ENCODE measurements at regions not wholly inside any gene's neighbourhood (a gene's known extent, or its start where the extent isn't known, plus 50 kb on each side); places are given as distances from the start of the nearest gene placed in this dataset.
"Not testable (repeated sequence)": the region's sequence is repeated elsewhere in the genome, so short reads cannot be mapped to it uniquely, and the experiment has no call there.

GRCh38 chr13:54268013-54268695, 1239.5 kb downstream of the OLFM4 start:
- DNase-seq, result not testable (repeated sequence)

- DNase-seq, result no peak
These were observed 1258.6 kb downstream of the OLFM4 start for GRCh38 chr13:54287062-54287764.

- DNase-seq, result peak; percentile 2
These were observed 1272.5 kb downstream of the OLFM4 start for GRCh38 chr13:54301085-54301484.

- DNase-seq, result no peak
These were observed 1276.8 kb downstream of the OLFM4 start for GRCh38 chr13:54305377-54305776.

- no peak for DNase-seq
These were observed 1284.3 kb downstream of the OLFM4 start for GRCh38 chr13:54312885-54313284.

- no peak for DNase-seq
These were observed 1289.1 kb downstream of the OLFM4 start for GRCh38 chr13:54317722-54318121.

- DNase-seq, result no peak
These were observed 1308.9 kb downstream of the OLFM4 start for GRCh38 chr13:54337540-54337939.

- no peak for DNase-seq
These were observed 1318.9 kb downstream of the OLFM4 start for GRCh38 chr13:54347531-54347930.

GRCh38 chr13:54356209-54356608, 1327.6 kb downstream of the OLFM4 start:
- no peak for DNase-seq

GRCh38 chr13:54356849-54357248, 1328.2 kb downstream of the OLFM4 start:
- DNase-seq, result no peak

GRCh38 chr13:54357284-54357933, 1328.8 kb downstream of the OLFM4 start:
- peak; percentile 37 for DNase-seq

- no peak for DNase-seq
These were observed 1332.8 kb downstream of the OLFM4 start for GRCh38 chr13:54361460-54361859.

- DNase-seq, result no peak
These were observed 1338.1 kb downstream of the OLFM4 start for GRCh38 chr13:54366728-54367127.

- no peak for DNase-seq
These were observed 1339.1 kb downstream of the OLFM4 start for GRCh38 chr13:54367639-54368271.

- no peak for DNase-seq
These were observed 1339.8 kb downstream of the OLFM4 start for GRCh38 chr13:54368387-54368786.

GRCh38 chr13:54373211-54373610, 1344.6 kb downstream of the OLFM4 start:
- peak; percentile 83 for DNase-seq

- DNase-seq, result no peak
These were observed 1350.8 kb downstream of the OLFM4 start for GRCh38 chr13:54379461-54379860.

GRCh38 chr13:54383604-54384003, 1355.0 kb downstream of the OLFM4 start:
- peak; percentile 6 for DNase-seq

- no peak for DNase-seq
These were observed 1359.0 kb downstream of the OLFM4 start for GRCh38 chr13:54387625-54388024.

GRCh38 chr13:54390841-54391240, 1362.2 kb downstream of the OLFM4 start:
- DNase-seq, result no peak

- no peak for DNase-seq
These were observed 1365.6 kb downstream of the OLFM4 start for GRCh38 chr13:54394085-54394700.

- no peak for DNase-seq
These were observed 1366.3 kb downstream of the OLFM4 start for GRCh38 chr13:54394908-54395307.

GRCh38 chr13:54402495-54402894, 1373.9 kb downstream of the OLFM4 start:
- no peak for DNase-seq

All from NCI-H146 (cell line).